Mesothelial cell of epicardium (in vitro differentiated cells): ENCODE measurements at regions not wholly inside any gene's neighbourhood (a gene's known extent, or its start where the extent isn't known, plus 50 kb on each side); places are given as distances from the start of the nearest gene placed in this dataset.
A peak's percentile ranks its signal among the peaks of the same experiment; 100 is the strongest.

Experiments
- DNase-seq, 2 experiments: peaks; one replicate each; pipeline ENCODE4 v3.0.0; 2021; ENCODE audit warnings: low spot score in 2 of 2; ENCODE audit not compliant: unreplicated experiment in 2 of 2
- H3K27ac Mint-ChIP-seq: 2 replicates; pipeline ENCODE4 v1.8.0; 2021; ENCODE audit warnings: mixed read lengths
- H3K27me3 Mint-ChIP-seq: 2 replicates; pipeline ENCODE4 v1.8.0; 2021; ENCODE audit warnings: low read depth, mixed read lengths
- H3K36me3 Mint-ChIP-seq: 2 replicates; pipeline ENCODE4 v1.8.0; 2021; ENCODE audit warnings: mixed read lengths
- H3K4me1 Mint-ChIP-seq: 2 replicates; pipeline ENCODE4 v1.8.0; 2021; ENCODE audit warnings: mixed read lengths
- H3K4me3 Mint-ChIP-seq: 2 replicates; pipeline ENCODE4 v1.8.0; 2021; ENCODE audit warnings: mild to moderate bottlenecking, moderate library complexity, mixed read lengths
- H3K9me3 Mint-ChIP-seq: 2 replicates; pipeline ENCODE4 v1.8.0; 2021; ENCODE audit warnings: mixed read lengths
- CTCF ChIP-seq: fragments of 200-600 bp; sonication (generic); IDR thresholded peaks from one replicate; pipeline ENCODE4 v1.5.0; 2021; ENCODE audit warnings: antibody characterized with exemption; ENCODE audit not compliant: unreplicated experiment

GRCh38 chr3:194203482-194204041 lies 67.6 kb downstream of the HES1 start:
- Mint-ChIP-seq H3K27ac (peak overlapping the region; percentile 85), H3K4me1 (peaks cover 72% of the 10 kb centered on the region), H3K36me3 (no peaks in the 10 kb centered on the region), H3K9me3 (no peaks in the 10 kb centered on the region), H3K27me3 (no peaks in the 10 kb centered on the region), H3K4me3 (peak overlapping the region; percentile 66)
- DNase-seq = no peak
- no peak for TF ChIP-seq CTCF

DNA sequence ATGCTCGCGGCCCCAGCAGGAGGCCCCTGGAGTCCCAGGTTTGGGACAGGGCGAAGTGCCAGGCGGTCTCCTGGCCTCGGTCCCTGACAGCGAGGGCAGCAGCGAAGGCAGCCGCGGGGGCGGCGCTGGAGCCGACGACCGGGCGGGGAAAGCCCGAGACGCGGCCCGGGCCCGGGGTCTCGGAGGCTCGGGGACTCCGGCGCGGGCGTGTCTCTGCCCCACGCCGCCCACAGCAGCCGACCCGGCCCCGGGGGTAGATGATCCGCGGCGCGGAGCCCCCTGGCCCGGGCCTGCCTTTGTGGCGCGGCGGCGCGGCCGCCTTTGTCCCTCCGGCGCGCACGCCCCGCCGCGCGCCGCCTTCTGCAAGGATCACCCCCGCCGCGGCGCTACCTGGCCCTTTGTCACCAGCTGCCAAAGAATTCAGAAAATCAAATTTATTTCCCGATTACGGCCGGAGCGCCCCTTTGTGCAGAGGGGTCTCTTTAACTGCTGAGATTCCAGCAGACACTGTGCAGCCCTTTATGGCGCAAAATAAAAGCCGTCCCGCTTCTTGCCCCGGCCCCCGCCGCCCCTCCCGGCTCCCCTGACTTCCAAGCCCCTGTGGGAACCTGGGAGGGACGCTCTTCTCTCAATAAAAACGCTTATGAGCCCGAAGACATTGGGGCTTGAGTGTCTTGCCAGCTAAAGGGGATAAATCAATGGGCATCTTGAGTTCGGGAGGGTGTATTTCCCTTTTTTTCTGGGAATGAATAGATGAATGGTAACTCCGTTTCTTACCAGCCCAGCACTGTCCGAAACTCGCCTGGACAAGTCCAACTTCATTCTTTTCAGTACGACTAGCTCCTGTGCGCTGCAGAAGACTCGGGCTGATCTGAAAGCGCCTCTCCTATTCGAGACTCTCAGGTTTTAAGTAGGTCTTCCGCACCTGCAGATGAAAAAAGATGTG lies 68.4 kb downstream of the HES1 start:
- H3K4me3 Mint-ChIP-seq = peak overlapping the region; percentile 69
- no peaks in the 10 kb centered on the region for H3K36me3 Mint-ChIP-seq
- peak overlapping the region; percentile 88 for H3K27ac Mint-ChIP-seq
- no peak for TF ChIP-seq CTCF
- no peaks in the 10 kb centered on the region for H3K27me3 Mint-ChIP-seq
- peaks cover 74% of the 10 kb centered on the region for H3K4me1 Mint-ChIP-seq
- no peaks in the 10 kb centered on the region for H3K9me3 Mint-ChIP-seq
- peak in 1 of 2 experiments; percentile 49 for DNase-seq

- Mint-ChIP-seq H3K27ac (peak overlapping the region; percentile 80), H3K27me3 (no peaks in the 10 kb centered on the region), H3K4me3 (peak overlapping the region; percentile 38), H3K36me3 (no peaks in the 10 kb centered on the region), H3K4me1 (peaks cover 63% of the 10 kb centered on the region), H3K9me3 (no peaks in the 10 kb centered on the region)
- DNase-seq = no peak
- no peak for TF ChIP-seq CTCF
Measured at GRCh38 chr3:194205675-194206133, 69.8 kb downstream of the HES1 start.

DNA sequence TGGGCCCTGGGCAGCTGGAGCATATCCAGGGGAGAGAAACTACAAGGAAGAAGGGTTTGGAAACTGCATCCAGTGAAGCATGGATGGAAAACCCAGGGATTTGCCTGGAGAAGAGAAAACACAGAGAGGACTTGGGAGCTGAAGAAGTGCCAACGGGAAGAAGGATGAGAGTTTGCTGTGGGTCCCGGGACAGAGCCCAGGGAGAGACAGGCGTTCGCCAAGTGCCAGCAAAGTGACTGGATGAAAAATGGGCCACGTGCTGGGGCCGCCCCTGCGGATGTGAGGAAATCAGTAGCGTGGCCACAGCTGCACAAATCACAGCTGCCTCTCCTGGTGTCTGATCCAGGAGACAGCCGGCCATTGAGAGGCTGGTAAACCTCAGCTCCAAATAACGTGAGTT lies 70.4 kb downstream of the HES1 start:
- Mint-ChIP-seq H3K4me1 (peaks cover 61% of the 10 kb centered on the region), H3K9me3 (no peaks in the 10 kb centered on the region), H3K27me3 (no peaks in the 10 kb centered on the region), H3K4me3 (peak overlapping the region; percentile 38), H3K36me3 (no peaks in the 10 kb centered on the region), H3K27ac (peak overlapping the region; percentile 80)
- no peak for DNase-seq
- TF ChIP-seq CTCF = no peak

GRCh38 chr3:194208709-194209108 lies 72.8 kb downstream of the HES1 start:
- peaks cover 61% of the 10 kb centered on the region for H3K4me1 Mint-ChIP-seq
- TF ChIP-seq CTCF = no peak
- no peak overlapping the region for H3K27ac Mint-ChIP-seq
- H3K27me3 Mint-ChIP-seq = no peaks in the 10 kb centered on the region
- H3K36me3 Mint-ChIP-seq = no peaks in the 10 kb centered on the region
- no peaks in the 10 kb centered on the region for H3K9me3 Mint-ChIP-seq
- no peak overlapping the region for H3K4me3 Mint-ChIP-seq
- DNase-seq = no peak
